ENCODE measurements at regions not wholly inside any gene's neighbourhood (a gene's known extent, or its start where the extent isn't known, plus 50 kb on each side); places are given as distances from the start of the nearest gene placed in this dataset.

GRCh38 chr21:43273708-43274021 lies 104.9 kb downstream of the CRYAA start:
- Histone ChIP-seq H3K4me3 (no peak overlapping the region), H3K9me3 (ENCODE audit: low read depth) (no peaks in the 10 kb centered on the region), H3K36me3 (no peaks in the 10 kb centered on the region), H3K4me2 (no peak overlapping the region), H3K27ac (no peak overlapping the region), H3K4me1 (peaks cover 15% of the 10 kb centered on the region), H3F3A (ENCODE audit: low read depth) (no peaks in the 10 kb centered on the region), H3K9ac (no peak overlapping the region), H3K79me2 (ENCODE audit: low read depth) (no peaks in the 10 kb centered on the region), H4K20me1 (ENCODE audit: low read depth) (no peaks in the 10 kb centered on the region), H3K27me3 (no peaks in the 10 kb centered on the region), H2AFZ (replicated peaks) (no peak overlapping the region)
- Mint-ChIP-seq H3K9me3 (no peaks in the 10 kb centered on the region), H3K27me3 (ENCODE audit: insufficient read depth, low read depth) (peaks cover 10% of the 10 kb centered on the region), H3K4me3 (peak overlapping the region; percentile 30), H3K4me1 (peaks cover 35% of the 10 kb centered on the region), H3K27ac (no peak overlapping the region), H3K36me3 (no peaks in the 10 kb centered on the region)
- TF ChIP-seq CTCF (IDR thresholded peaks at IDR 0.05) (no peak), EZH2phosphoT487 (IDR thresholded peaks at IDR 0.05) (no peak), EZH2 (IDR thresholded peaks at IDR 0.05) (no peak)
- no peak for DNase-seq (ENCODE audit: low spot score)

GRCh38 chr21:43273016-43273707 lies 104.4 kb downstream of the CRYAA start:
- Histone ChIP-seq H2AFZ (replicated peaks) (no peak overlapping the region), H3K36me3 (no peaks in the 10 kb centered on the region), H3K4me2 (no peak overlapping the region), H3K4me3 (no peak overlapping the region), H3K79me2 (ENCODE audit: low read depth) (no peaks in the 10 kb centered on the region), H3K9me3 (ENCODE audit: low read depth) (no peaks in the 10 kb centered on the region), H3F3A (ENCODE audit: low read depth) (no peaks in the 10 kb centered on the region), H3K27ac (no peak overlapping the region), H3K4me1 (peaks cover 15% of the 10 kb centered on the region), H4K20me1 (ENCODE audit: low read depth) (no peaks in the 10 kb centered on the region), H3K9ac (no peak overlapping the region), H3K27me3 (no peaks in the 10 kb centered on the region)
- H3K27me3 Mint-ChIP-seq (ENCODE audit: insufficient read depth, low read depth), result peaks cover 10% of the 10 kb centered on the region
- no peak for DNase-seq (ENCODE audit: low spot score)
- no peak overlapping the region for H3K4me3 Mint-ChIP-seq
- H3K4me1 Mint-ChIP-seq, result peaks cover 30% of the 10 kb centered on the region
- no peaks in the 10 kb centered on the region for H3K36me3 Mint-ChIP-seq
- H3K27ac Mint-ChIP-seq, result no peak overlapping the region
- H3K9me3 Mint-ChIP-seq, result no peaks in the 10 kb centered on the region
- TF ChIP-seq CTCF (IDR thresholded peaks at IDR 0.05), result no peak
- TF ChIP-seq EZH2 (IDR thresholded peaks at IDR 0.05), result no peak
- TF ChIP-seq EZH2phosphoT487 (IDR thresholded peaks at IDR 0.05), result no peak

GRCh38 chr21:43272591-43272990 lies 103.8 kb downstream of the CRYAA start:
- peaks cover 9% of the 10 kb centered on the region for H3K27me3 Mint-ChIP-seq (ENCODE audit: insufficient read depth, low read depth)
- no peak overlapping the region for H3K4me2 ChIP-seq
- H3K9me3 Mint-ChIP-seq, result no peaks in the 10 kb centered on the region
- no peak overlapping the region for H3K4me3 ChIP-seq
- H3K27ac ChIP-seq, result no peak overlapping the region
- DNase-seq (ENCODE audit: low spot score), result no peak
- H3K27ac Mint-ChIP-seq, result no peak overlapping the region
- no peaks in the 10 kb centered on the region for H3F3A ChIP-seq (ENCODE audit: low read depth)
- no peaks in the 10 kb centered on the region for H3K36me3 Mint-ChIP-seq
- no peaks in the 10 kb centered on the region for H3K36me3 ChIP-seq
- H3K4me1 Mint-ChIP-seq, result peaks cover 24% of the 10 kb centered on the region
- TF ChIP-seq EZH2 (IDR thresholded peaks at IDR 0.05) (no peak), EZH2phosphoT487 (IDR thresholded peaks at IDR 0.05) (no peak), CTCF (IDR thresholded peaks at IDR 0.05) (no peak)
- H3K9me3 ChIP-seq (ENCODE audit: low read depth), result no peaks in the 10 kb centered on the region
- no peak overlapping the region for H3K4me3 Mint-ChIP-seq
- no peaks in the 10 kb centered on the region for H3K27me3 ChIP-seq
- no peaks in the 10 kb centered on the region for H3K79me2 ChIP-seq (ENCODE audit: low read depth)
- H3K4me1 ChIP-seq, result peaks cover 9% of the 10 kb centered on the region
- H4K20me1 ChIP-seq (ENCODE audit: low read depth), result no peaks in the 10 kb centered on the region
- no peak overlapping the region for H3K9ac ChIP-seq
- H2AFZ ChIP-seq (replicated peaks), result no peak overlapping the region
